Erythroblast (primary cell): ENCODE measurements at regions not wholly inside any gene's neighbourhood (a gene's known extent, or its start where the extent isn't known, plus 50 kb on each side); places are given as distances from the start of the nearest gene placed in this dataset.

Experiments
- GATA1 ChIP-seq: IDR thresholded peaks from 2 replicates; pipeline ENCODE4 v1.6.1; 2011; ENCODE audit warnings: low read depth, mild to moderate bottlenecking, control low read depth, low read length, moderate library complexity
- POLR2A ChIP-seq: IDR thresholded peaks from 2 replicates; pipeline ENCODE4 v1.6.1; 2011; ENCODE audit warnings: mild to moderate bottlenecking, low read length

- no peak for TF ChIP-seq POLR2A
- TF ChIP-seq GATA1 = no peak
Observed at GRCh38 chr12:17976202-17976601, 113.8 kb downstream of the RERGL start.
